Esophagus squamous epithelium (tissue), 4 donors: ENCODE measurements at regions not wholly inside any gene's neighbourhood (a gene's known extent, or its start where the extent isn't known, plus 50 kb on each side); places are given as distances from the start of the nearest gene placed in this dataset.

Experiments
- CTCF ChIP-seq, 6 experiments: fragments of 450-650 bp in 4 of 6; fragments of 200-600 bp in 2 of 6; sonication (generic) in 2 of 6; IDR thresholded peaks; one replicate each; pipeline ENCODE4 v1.5.1; 2016 to 2019; ENCODE audit warnings: antibody characterized with exemption in 6 of 6, mild to moderate bottlenecking in 4 of 6, moderate library complexity in 4 of 6
- POLR2A ChIP-seq, 4 donors: fragments of 450-650 bp; IDR thresholded peaks; one replicate each; pipeline ENCODE4 v1.6.1; 2017; ENCODE audit warnings: antibody characterized with exemption in 4 of 4, mild to moderate bottlenecking in 4 of 4, moderate library complexity in 3 of 4

GRCh38 chr16:62974424-62974823, 938.2 kb upstream of the CDH8 start:
- TF ChIP-seq CTCF (IDR thresholded peaks at IDR 0.05): no peak
- TF ChIP-seq POLR2A (IDR thresholded peaks at IDR 0.05): no peak
